Omental fat pad (tissue), 3 donors: ENCODE measurements at regions not wholly inside any gene's neighbourhood (a gene's known extent, or its start where the extent isn't known, plus 50 kb on each side); places are given as distances from the start of the nearest gene placed in this dataset.

ENCODE experiments used
- ATAC-seq: fragments of 150-250 bp; one replicate; pipeline ENCODE4 v1.9.1; 2016; ENCODE audit warnings: mild to moderate bottlenecking, moderate library complexity; ENCODE audit not compliant: low FRiP score
- DNase-seq: peaks from one replicate; pipeline ENCODE4 v3.0.0-alpha.2; 2019; ENCODE audit warnings: low spot score
- TF ChIP-seq, protein P1 (sequence below), 3 donors: fragments of 450-650 bp; IDR thresholded peaks; one replicate each; pipeline ENCODE4 v1.5.1; 2016 to 2017; ENCODE audit warnings: antibody characterized with exemption in 3 of 3, mild to moderate bottlenecking in 3 of 3, moderate library complexity in 2 of 3

DNA sequence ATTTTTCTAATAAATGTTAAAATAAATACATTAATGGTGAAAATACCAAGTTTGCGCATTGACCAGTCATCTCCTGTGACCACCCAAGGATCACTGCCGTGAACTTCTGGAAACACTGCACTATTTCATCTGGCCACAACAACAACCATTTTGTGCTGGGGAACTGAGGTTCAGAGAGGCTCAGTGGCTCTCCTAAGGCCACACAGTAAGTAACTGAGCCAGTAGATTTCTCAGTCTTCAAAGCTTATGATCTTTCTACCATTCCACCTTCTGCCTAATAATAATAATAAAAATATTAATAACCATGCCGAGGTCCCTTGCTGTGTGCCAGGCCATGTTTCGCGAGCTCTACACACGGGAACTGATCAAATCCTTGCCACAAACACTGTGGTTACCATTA, 182.0 kb downstream of the IRF8 start:
- DNase-seq (no peak), ATAC-seq (no peak)
- TF ChIP-seq, protein P1, sequence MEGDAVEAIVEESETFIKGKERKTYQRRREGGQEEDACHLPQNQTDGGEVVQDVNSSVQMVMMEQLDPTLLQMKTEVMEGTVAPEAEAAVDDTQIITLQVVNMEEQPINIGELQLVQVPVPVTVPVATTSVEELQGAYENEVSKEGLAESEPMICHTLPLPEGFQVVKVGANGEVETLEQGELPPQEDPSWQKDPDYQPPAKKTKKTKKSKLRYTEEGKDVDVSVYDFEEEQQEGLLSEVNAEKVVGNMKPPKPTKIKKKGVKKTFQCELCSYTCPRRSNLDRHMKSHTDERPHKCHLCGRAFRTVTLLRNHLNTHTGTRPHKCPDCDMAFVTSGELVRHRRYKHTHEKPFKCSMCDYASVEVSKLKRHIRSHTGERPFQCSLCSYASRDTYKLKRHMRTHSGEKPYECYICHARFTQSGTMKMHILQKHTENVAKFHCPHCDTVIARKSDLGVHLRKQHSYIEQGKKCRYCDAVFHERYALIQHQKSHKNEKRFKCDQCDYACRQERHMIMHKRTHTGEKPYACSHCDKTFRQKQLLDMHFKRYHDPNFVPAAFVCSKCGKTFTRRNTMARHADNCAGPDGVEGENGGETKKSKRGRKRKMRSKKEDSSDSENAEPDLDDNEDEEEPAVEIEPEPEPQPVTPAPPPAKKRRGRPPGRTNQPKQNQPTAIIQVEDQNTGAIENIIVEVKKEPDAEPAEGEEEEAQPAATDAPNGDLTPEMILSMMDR (IDR thresholded peaks at IDR 0.05) = no peak

GRCh38 chr16:86082418-86083030, 183.6 kb downstream of the IRF8 start:
- TF ChIP-seq, protein P1 (IDR thresholded peaks at IDR 0.05) = no peak
- DNase-seq = no peak
- no peak for ATAC-seq

DNA sequence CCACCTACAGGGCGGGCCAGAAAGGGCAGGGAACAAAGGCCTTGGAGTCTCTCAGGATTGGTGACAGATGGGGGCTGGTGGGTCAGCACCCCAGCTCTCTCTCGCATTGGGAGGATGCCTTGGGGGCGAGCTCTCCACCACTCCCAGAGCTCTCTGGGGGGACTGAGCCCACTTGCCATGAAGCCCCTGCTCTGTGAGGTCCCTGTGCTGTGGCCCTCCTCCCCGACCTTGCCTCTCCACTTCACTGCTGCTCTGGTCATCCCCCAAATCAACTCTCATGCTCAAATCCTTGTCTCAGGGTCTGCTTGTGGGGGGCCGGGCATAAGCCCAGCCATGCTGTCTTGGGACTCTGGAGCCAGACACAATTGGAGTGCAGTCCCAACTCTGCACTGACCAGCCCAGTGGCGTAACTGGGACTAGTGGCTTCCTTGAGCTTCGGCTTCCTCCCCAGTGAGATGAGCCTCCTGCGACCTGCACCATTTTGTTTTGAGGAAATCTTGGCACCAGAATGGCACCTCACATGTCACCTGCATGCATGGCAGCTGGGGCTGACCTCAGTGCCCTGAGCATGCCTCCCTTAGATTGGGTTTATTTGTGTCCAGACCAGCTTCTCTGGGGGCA, 184.5 kb downstream of the IRF8 start:
- DNase-seq (no peak), ATAC-seq (no peak)
- TF ChIP-seq, protein P1 (IDR thresholded peaks at IDR 0.05) = no peak

DNA sequence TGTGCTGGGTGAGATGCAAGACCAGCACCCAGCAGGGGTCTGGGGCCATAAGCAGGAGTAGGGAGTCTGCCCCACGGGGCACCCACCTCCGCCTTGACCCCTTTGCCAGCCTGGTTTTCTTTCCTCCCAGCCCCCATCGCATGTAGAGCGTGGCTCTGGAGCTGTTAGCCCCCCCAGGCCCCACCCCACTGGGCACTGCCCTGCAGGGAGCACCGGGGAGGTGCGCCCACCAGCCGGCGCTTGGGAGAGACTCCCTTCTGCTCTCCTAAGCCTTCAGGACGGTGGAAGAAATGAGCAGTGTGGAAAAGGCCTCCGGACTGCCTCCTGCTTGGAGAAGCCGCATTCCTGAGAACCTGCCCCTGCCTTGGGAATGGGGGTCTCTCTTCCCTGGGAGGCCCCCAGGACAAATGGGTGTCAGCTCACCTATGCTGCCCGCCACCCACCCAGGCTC, 186.2 kb downstream of the IRF8 start:
- ATAC-seq (no peak), DNase-seq (no peak)
- TF ChIP-seq, protein P1 (IDR thresholded peaks at IDR 0.05) = no peak

DNA sequence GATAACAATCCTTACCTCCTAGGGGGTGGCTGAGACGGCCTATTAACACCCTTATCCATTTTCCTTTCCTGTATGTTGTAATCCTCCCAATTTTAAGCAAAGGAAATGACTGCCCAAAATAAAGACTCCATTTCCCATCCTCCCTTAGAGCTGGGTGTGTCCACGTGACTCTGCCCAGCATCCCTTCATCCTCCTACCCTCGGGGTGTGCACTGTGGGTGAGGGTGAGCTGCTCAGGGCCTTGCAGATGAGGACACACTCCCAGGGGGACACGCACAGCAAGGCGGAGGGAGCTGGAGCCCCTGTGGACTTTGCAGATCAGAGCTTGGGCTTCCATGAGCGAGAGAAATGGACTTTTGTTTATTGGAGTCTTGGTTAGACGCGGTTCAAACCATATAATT, 186.8 kb downstream of the IRF8 start:
- DNase-seq (no peak), ATAC-seq (no peak)
- TF ChIP-seq, protein P1 (IDR thresholded peaks at IDR 0.05) = no peak

- TF ChIP-seq, protein P1 (IDR thresholded peaks at IDR 0.05) = no peak
- DNase-seq = no peak
- ATAC-seq = no peak
These were observed 187.5 kb downstream of the IRF8 start for GRCh38 chr16:86086471-86086870.
